Lung (tissue), 11 donors: ENCODE measurements at regions not wholly inside any gene's neighbourhood (a gene's known extent, or its start where the extent isn't known, plus 50 kb on each side); places are given as distances from the start of the nearest gene placed in this dataset.

ENCODE experiments used
- ATAC-seq: fragments of 200-7000 bp; cut with Tn5 transposase; one replicate; pipeline ENCODE4 v1.9.1; 2020; ENCODE audit warnings: moderate number of reproducible peaks; ENCODE audit not compliant: insufficient read depth, low FRiP score
- DNase-seq, 3 donors: peaks; one replicate each; pipeline ENCODE4 v3.0.0-alpha.2; 2013 to 2017
- H3K27ac ChIP-seq, 2 donors: one replicate each; pipeline ENCODE4 v1.5.1; 2013; ENCODE audit warnings: mild to moderate bottlenecking in 2 of 2, moderate library complexity in 2 of 2, control low read depth in 1 of 2, inconsistent platforms in 1 of 2, low read depth in 1 of 2, low read length in 1 of 2
- H3K27me3 ChIP-seq, 3 donors: one replicate each; pipeline ENCODE4 v1.5.1; 2013; ENCODE audit warnings: low read length in 2 of 3; ENCODE audit not compliant: control insufficient read depth in 3 of 3, insufficient read depth in 3 of 3
- H3K36me3 ChIP-seq, 4 donors: one replicate each; pipeline ENCODE4 v1.5.1; 2013; ENCODE audit warnings: low read length in 4 of 4, mild to moderate bottlenecking in 1 of 4, moderate library complexity in 1 of 4; ENCODE audit not compliant: control insufficient read depth in 4 of 4, insufficient read depth in 4 of 4
- H3K4me1 ChIP-seq, 5 donors: one replicate each; pipeline ENCODE4 v1.5.1; 2013; ENCODE audit warnings: low read length in 5 of 5, mild to moderate bottlenecking in 2 of 5, moderate library complexity in 1 of 5; ENCODE audit not compliant: control insufficient read depth in 5 of 5, insufficient read depth in 5 of 5
- H3K4me3 ChIP-seq: one replicate; pipeline ENCODE4 v1.5.1; 2013; ENCODE audit warnings: mild to moderate bottlenecking, control low read depth, moderate library complexity
- H3K9ac ChIP-seq, 2 donors: one replicate each; pipeline ENCODE4 v1.5.1; 2013; ENCODE audit warnings: low read length in 2 of 2, control low read depth in 1 of 2; ENCODE audit not compliant: insufficient read depth in 1 of 2
- H3K9me3 ChIP-seq, 4 donors: one replicate each; pipeline ENCODE4 v1.5.1; 2013; ENCODE audit warnings: low read length in 3 of 4, mild to moderate bottlenecking in 1 of 4, moderate library complexity in 1 of 4; ENCODE audit not compliant: control insufficient read depth in 4 of 4, insufficient read depth in 3 of 4
- WGBS, 2 donors: extraction: QIAGEN DNeasy Blood & Tissue Kit; methylation state at CpG; one replicate each; pipeline ENCODE4 v1.1.7; 2013; 5-methylcytosine and 5-hydroxymethylcytosine counted together
- TF ChIP-seq, protein P1 (sequence below): IDR thresholded peaks from 2 replicates; pipeline ENCODE4 v1.5.1; 2012; ENCODE audit warnings: mild to moderate bottlenecking; ENCODE audit errors: control extremely low read depth, extremely low read depth
- donor health status: control.
- donor health status: control.
- donor health status: Bipolar disorder and iron deficiency.
- donor health status: healthy.
- donor health status: DM: yes; HTN: yes; CAD: no.

DNA sequence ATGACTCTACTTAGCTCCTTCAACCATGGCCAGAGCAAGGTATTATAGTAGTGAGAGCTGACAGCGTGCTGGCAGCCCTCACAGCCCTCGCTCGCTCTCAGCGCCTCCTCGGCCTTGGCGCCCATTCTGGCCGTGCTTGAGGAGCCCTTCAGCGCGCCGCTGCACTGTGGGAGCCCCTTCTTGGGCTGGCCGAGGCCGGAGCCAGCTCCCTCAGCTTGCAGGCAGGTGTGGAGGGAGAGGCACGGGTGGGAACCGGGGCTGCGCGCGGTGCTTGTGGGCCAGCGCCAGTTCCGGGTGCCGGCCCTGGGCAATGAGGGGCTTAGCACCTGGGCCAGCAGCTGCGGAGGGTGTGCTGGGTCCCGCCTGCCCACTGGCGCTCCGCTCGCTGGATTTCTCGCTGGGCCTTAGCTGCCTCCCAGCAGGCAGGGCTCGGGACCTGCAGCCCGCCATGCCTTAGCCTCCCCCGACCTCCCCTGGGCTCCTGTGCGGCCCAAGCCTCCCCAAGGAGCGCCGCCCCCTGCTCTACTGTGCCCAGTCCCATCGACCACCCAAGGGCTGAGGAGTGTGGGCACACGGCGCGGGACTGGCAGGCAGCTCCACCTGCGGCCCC is 63.1 kb downstream of the SPATA19 start:
- Histone ChIP-seq H3K27me3 (peaks cover 3 to 33% (median 7%) of the 10 kb centered on the region in 3 donors), H3K9ac (no peak overlapping the region), H3K36me3 (no peaks in the 10 kb centered on the region), H3K4me1 (no peaks in the 10 kb centered on the region), H3K4me3 (no peak overlapping the region), H3K27ac (no peak overlapping the region), H3K9me3 (peaks cover 0 to 13% (median 0%) of the 10 kb centered on the region in 4 donors)
- no peak for DNase-seq
- ATAC-seq: no peak
- TF ChIP-seq, protein P1, sequence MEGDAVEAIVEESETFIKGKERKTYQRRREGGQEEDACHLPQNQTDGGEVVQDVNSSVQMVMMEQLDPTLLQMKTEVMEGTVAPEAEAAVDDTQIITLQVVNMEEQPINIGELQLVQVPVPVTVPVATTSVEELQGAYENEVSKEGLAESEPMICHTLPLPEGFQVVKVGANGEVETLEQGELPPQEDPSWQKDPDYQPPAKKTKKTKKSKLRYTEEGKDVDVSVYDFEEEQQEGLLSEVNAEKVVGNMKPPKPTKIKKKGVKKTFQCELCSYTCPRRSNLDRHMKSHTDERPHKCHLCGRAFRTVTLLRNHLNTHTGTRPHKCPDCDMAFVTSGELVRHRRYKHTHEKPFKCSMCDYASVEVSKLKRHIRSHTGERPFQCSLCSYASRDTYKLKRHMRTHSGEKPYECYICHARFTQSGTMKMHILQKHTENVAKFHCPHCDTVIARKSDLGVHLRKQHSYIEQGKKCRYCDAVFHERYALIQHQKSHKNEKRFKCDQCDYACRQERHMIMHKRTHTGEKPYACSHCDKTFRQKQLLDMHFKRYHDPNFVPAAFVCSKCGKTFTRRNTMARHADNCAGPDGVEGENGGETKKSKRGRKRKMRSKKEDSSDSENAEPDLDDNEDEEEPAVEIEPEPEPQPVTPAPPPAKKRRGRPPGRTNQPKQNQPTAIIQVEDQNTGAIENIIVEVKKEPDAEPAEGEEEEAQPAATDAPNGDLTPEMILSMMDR: no peak
- 91 to 93% methylated on average over 34 to 37 of the region's 37 CpGs for WGBS, 2 donors

DNA sequence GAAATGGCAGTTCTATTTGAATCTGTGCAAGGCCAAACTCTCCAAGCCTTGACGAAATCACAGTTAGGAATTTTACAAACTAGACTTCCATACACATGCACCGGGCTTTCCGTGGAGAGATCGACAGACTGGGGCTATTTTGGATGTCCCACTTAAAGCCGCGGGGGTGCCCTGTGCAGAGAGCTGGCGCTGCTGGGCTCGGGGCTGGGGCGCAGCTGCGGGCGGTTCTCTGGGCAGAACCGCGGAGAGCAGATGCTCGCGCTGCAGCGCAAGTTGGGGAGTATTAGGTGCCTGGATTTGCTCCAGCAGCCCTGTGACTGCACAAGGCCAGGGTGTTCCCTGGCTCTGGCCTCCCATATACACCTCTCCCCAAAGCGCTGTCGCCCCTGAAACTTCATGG is 67.2 kb downstream of the SPATA19 start:
- H3K4me1 ChIP-seq: no peaks in the 10 kb centered on the region
- no peak overlapping the region for H3K27ac ChIP-seq
- TF ChIP-seq, protein P1: no peak
- DNase-seq (no peak), ATAC-seq (no peak)
- H3K9ac ChIP-seq: no peak overlapping the region
- H3K36me3 ChIP-seq: no peaks in the 10 kb centered on the region
- peaks cover 0 to 23% (median 3%) of the 10 kb centered on the region in 3 donors for H3K27me3 ChIP-seq
- peaks cover 0 to 10% (median 0%) of the 10 kb centered on the region in 4 donors for H3K9me3 ChIP-seq
- 36 to 56% methylated on average over 18 of the region's 18 CpGs for WGBS, 2 donors
- no peak overlapping the region for H3K4me3 ChIP-seq

DNA sequence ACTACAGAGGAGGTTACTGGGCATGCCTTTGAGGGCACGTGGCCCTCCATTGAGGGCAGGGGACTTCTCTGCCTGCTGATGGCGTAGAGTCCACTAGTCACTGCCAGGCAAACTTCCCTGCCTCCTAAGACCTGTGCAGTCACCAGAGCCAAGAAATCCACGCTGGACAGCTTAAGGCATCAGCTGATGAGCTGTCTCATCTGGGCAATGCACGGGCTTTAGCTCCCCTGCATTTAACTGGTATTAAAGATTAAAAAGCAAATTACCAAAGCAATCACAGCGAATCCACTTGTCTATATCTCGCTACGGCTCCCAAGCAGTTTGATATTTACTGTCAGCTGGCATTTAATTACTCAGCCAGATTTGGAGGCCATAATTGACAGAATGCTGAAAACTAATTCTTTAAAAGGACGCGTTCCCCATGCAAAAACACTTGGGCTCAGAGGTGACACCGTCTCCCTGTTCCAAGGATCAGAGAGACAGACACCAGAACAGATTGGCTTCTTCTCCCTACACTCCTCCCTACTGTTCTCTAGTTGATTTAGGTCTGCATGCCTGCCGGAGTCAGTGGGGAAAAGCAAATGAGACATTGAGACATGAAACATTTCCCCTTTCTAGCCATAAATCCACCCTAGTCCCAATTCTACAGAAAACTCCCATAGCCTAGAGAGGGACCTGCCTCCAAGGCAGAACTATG is 68.5 kb downstream of the SPATA19 start:
- ATAC-seq: no peak
- H3K9ac ChIP-seq: no peak overlapping the region
- peaks cover 0 to 7% (median 0%) of the 10 kb centered on the region in 4 donors for H3K9me3 ChIP-seq
- DNase-seq: no peak
- H3K4me1 ChIP-seq: no peaks in the 10 kb centered on the region
- no peaks in the 10 kb centered on the region for H3K36me3 ChIP-seq
- H3K4me3 ChIP-seq: no peak overlapping the region
- WGBS, 2 donors: 79 to 80% methylated on average over 11 of the region's 11 CpGs
- H3K27me3 ChIP-seq: peaks cover 0 to 23% (median 3%) of the 10 kb centered on the region in 3 donors
- no peak overlapping the region for H3K27ac ChIP-seq
- TF ChIP-seq, protein P1: no peak
